ENCODE measurements at regions not wholly inside any gene's neighbourhood (a gene's known extent, or its start where the extent isn't known, plus 50 kb on each side); places are given as distances from the start of the nearest gene placed in this dataset.

DNA sequence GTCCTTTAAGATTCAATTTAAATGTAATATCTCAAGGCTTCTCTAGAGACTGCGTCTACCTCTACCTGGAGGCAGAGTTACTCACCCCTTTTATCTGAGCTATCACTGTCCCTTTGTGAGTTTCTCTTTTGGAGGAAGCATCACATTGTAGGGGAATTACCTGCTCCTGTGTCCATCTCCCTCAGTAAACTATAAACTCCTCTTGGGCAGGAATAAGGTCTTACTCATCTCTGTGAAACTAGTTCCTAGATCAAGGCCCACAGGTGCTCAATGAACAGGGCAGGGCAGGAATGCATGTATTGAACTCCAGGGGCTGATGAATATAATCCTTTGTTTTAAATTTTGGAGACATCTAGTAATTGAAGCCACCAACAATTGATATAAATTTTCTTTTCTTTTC, 139.8 kb upstream of the ERCC6L2 start:
- TF ChIP-seq, protein P1, sequence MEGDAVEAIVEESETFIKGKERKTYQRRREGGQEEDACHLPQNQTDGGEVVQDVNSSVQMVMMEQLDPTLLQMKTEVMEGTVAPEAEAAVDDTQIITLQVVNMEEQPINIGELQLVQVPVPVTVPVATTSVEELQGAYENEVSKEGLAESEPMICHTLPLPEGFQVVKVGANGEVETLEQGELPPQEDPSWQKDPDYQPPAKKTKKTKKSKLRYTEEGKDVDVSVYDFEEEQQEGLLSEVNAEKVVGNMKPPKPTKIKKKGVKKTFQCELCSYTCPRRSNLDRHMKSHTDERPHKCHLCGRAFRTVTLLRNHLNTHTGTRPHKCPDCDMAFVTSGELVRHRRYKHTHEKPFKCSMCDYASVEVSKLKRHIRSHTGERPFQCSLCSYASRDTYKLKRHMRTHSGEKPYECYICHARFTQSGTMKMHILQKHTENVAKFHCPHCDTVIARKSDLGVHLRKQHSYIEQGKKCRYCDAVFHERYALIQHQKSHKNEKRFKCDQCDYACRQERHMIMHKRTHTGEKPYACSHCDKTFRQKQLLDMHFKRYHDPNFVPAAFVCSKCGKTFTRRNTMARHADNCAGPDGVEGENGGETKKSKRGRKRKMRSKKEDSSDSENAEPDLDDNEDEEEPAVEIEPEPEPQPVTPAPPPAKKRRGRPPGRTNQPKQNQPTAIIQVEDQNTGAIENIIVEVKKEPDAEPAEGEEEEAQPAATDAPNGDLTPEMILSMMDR (IDR thresholded peaks at IDR 0.05), result no peak
- H3K36me3 ChIP-seq, result no peaks in the 10 kb centered on the region
- no peak overlapping the region for H3K4me3 ChIP-seq
- DNase-seq (no peak), ATAC-seq (no peak)
- no peak overlapping the region for H3K27ac ChIP-seq
- no peaks in the 10 kb centered on the region for H3K4me1 ChIP-seq
- H3K9me3 ChIP-seq, result no peaks in the 10 kb centered on the region
- intact Hi-C loops (cut with DNase I), result no loop called here
- H3K27me3 ChIP-seq, result no peaks in the 10 kb centered on the region

DNA sequence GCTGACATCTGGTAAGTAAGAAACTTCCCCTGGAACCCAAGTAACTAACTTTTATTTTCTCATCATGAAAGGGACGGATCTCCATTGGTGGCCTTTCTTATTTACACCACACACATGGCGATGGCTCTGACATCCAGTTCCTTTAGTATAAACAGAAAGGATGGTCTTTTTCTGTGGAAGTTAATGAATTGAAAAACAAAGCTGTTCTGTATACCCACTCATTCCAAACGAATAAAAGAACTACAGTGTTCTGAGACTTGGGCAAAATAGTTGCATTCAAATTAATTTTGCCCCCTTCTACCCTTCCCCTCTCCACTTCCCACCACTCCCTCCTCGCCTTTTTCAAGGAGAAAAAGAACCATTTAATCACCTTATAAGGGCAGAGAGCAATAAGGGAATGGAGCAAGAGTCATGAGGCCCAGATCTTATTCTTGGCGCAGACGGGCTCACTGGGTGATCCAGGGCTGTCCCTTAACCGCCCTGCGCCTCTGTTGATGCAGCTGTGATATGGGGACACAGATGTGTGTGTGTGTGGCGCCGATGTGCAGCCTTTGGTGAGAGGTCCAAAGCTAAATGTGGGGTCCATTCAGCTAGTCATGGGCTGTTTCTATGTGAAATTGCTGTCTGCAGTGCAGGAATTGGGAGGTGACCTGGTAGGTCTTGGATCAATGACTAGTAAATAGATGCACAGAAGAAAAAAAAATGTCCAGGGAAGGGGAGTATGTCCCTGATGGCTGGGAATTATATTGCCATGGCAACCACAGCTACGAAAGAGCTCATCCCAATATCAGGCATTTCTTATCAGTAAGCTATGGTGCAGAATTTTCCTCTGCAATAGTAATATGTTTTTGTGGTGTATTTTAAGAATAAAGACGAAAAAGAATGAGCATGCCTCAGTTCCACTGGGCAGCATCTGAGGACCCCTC, 141.5 kb upstream of the ERCC6L2 start:
- ATAC-seq (no peak), DNase-seq (peak in 1 of 4 donors; percentile 37)
- TF ChIP-seq, protein P1 (IDR thresholded peaks at IDR 0.05), result no peak
- intact Hi-C loops (cut with DNase I), result no loop called here
- no peaks in the 10 kb centered on the region for H3K4me1 ChIP-seq
- H3K4me3 ChIP-seq, result no peak overlapping the region
- H3K27me3 ChIP-seq, result no peaks in the 10 kb centered on the region
- no peaks in the 10 kb centered on the region for H3K36me3 ChIP-seq
- no peak overlapping the region for H3K27ac ChIP-seq
- no peaks in the 10 kb centered on the region for H3K9me3 ChIP-seq

DNA sequence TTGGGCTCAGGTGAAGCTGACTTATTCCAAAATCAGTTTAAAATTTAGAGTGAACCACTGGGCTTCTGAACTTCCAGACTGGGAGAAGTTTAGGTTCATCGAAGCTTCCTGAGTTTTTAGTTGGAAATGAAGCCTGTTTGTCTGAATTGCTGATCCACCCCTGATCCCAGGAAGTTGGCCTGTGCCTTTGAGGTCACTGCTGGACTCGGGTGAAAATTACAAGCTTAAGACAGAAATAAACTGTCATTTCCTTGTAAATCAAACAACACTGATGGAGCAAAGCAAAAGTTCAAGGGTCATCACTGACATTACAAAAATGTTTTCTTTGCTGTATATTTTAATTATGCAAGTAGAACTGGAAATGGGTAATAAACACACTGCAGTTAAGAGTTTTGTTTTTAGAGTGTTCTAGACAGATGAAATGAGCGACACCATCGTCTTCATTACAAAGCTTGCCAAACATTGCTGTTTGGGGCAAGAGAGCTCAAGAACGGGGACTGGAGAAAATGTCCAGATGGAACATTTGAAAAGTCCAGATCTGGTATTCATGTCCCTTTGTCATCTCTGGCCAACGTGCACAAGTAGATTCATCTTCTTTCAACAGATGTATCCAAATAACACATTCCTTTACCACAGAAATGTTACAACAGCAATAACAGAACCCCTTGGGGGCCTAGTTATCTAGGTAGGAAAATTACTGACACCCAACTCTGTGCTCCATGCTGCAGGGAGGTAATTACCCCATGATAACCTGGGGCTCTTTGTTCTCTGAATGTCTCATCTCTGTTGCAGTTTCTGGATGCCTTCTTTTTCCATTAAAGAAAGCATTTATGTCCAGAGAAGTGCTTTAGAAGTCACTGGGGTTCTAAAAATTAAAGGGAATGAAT, 142.4 kb upstream of the ERCC6L2 start:
- ATAC-seq (no peak), DNase-seq (peak in 1 of 4 donors; percentile 57)
- H3K27ac ChIP-seq, result no peak overlapping the region
- H3K4me1 ChIP-seq, result no peaks in the 10 kb centered on the region
- intact Hi-C loops (cut with DNase I), result no loop called here
- H3K4me3 ChIP-seq, result no peak overlapping the region
- H3K27me3 ChIP-seq, result no peaks in the 10 kb centered on the region
- no peaks in the 10 kb centered on the region for H3K9me3 ChIP-seq
- TF ChIP-seq, protein P1 (IDR thresholded peaks at IDR 0.05), result no peak
- no peaks in the 10 kb centered on the region for H3K36me3 ChIP-seq

DNA sequence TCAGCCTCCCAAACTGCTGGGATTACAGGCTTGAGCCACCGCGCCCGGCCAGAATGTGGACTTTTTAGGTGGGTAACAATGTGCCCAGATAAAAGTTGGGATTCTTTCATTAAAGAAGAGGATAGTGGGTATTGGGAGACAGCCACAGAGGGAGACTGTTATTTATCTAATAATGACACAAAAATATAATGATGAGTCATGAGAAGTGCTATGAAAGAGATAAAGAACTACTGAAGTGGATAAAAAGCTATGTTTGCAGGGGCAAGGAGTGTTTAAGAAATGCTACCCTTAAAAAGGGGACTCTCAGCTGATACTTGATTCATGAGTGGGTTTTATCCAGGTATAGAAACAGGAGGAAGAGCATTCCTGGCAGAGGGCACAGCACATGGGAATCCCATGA, 143.6 kb upstream of the ERCC6L2 start:
- TF ChIP-seq, protein P1 (IDR thresholded peaks at IDR 0.05), result no peak
- intact Hi-C loops (cut with DNase I), result no loop called here
- H3K9me3 ChIP-seq, result no peaks in the 10 kb centered on the region
- H3K27me3 ChIP-seq, result no peaks in the 10 kb centered on the region
- ATAC-seq (no peak), DNase-seq (no peak)
- H3K4me1 ChIP-seq, result no peaks in the 10 kb centered on the region
- no peaks in the 10 kb centered on the region for H3K36me3 ChIP-seq
- H3K27ac ChIP-seq, result no peak overlapping the region
- no peak overlapping the region for H3K4me3 ChIP-seq
